BLaER1 (cell line): ENCODE measurements at regions not wholly inside any gene's neighbourhood (a gene's known extent, or its start where the extent isn't known, plus 50 kb on each side); places are given as distances from the start of the nearest gene placed in this dataset.

Experiments used
- H3K27ac ChIP-seq: shearing (Covaris generic); formaldehyde crosslinking; 2 replicates; pipeline ENCODE4 v1.8.1; 2022
- H3K27me3 ChIP-seq: shearing (Covaris generic); formaldehyde crosslinking; 2 replicates; pipeline ENCODE4 v1.8.1; 2022
- H3K36me3 ChIP-seq: shearing (Covaris generic); formaldehyde crosslinking; 2 replicates; pipeline ENCODE4 v1.8.1; 2022
- H3K4me1 ChIP-seq: shearing (Covaris generic); formaldehyde crosslinking; 2 replicates; pipeline ENCODE4 v1.8.1; 2022
- H3K4me2 ChIP-seq: shearing (Covaris generic); formaldehyde crosslinking; 2 replicates; pipeline ENCODE4 v1.8.1; 2022
- H3K4me3 ChIP-seq: shearing (Covaris generic); formaldehyde crosslinking; 2 replicates; pipeline ENCODE4 v1.8.1; 2022
- H3K9ac ChIP-seq: shearing (Covaris generic); formaldehyde crosslinking; 2 replicates; pipeline ENCODE4 v1.8.1; 2022
- H3K9me3 ChIP-seq: shearing (Covaris generic); formaldehyde crosslinking; 2 replicates; pipeline ENCODE4 v1.8.1; 2022
- H4K20me1 ChIP-seq: shearing (Covaris generic); formaldehyde crosslinking; 2 replicates; pipeline ENCODE4 v1.8.1; 2022
- Cebpa-rat ChIP-seq: shearing (Covaris generic); IDR thresholded peaks from 2 replicates; pipeline ENCODE4 v1.8.1; 2022

GRCh38 chr2:118493213-118493612 lies 354.2 kb downstream of the EN1 start:
- no peak for TF ChIP-seq Cebpa-rat
- Histone ChIP-seq H3K36me3 (no peaks in the 10 kb centered on the region), H3K9me3 (no peaks in the 10 kb centered on the region)

GRCh38 chr2:118492335-118492734 lies 355.1 kb downstream of the EN1 start:
- Histone ChIP-seq H3K4me2 (no peak overlapping the region), H3K36me3 (no peaks in the 10 kb centered on the region), H3K9ac (no peak overlapping the region), H3K4me3 (no peak overlapping the region), H4K20me1 (no peaks in the 10 kb centered on the region), H3K9me3 (no peaks in the 10 kb centered on the region), H3K27me3 (no peaks in the 10 kb centered on the region), H3K27ac (no peak overlapping the region), H3K4me1 (no peaks in the 10 kb centered on the region)
- TF ChIP-seq Cebpa-rat, result no peak

More at GRCh38 chr2:118493213-118493612, 354.2 kb downstream of the EN1 start:
- H3K4me1 ChIP-seq, result no peaks in the 10 kb centered on the region
- H3K27me3 ChIP-seq, result no peaks in the 10 kb centered on the region
- H3K9ac ChIP-seq, result no peak overlapping the region
- no peak overlapping the region for H3K4me3 ChIP-seq
- H4K20me1 ChIP-seq, result no peaks in the 10 kb centered on the region
- H3K27ac ChIP-seq, result no peak overlapping the region
- no peak overlapping the region for H3K4me2 ChIP-seq

- H3K27me3 ChIP-seq, result no peaks in the 10 kb centered on the region
- H3K9me3 ChIP-seq, result no peaks in the 10 kb centered on the region
- no peak overlapping the region for H3K4me2 ChIP-seq
- no peaks in the 10 kb centered on the region for H3K36me3 ChIP-seq
- H3K27ac ChIP-seq, result no peak overlapping the region
- H3K9ac ChIP-seq, result no peak overlapping the region
- TF ChIP-seq Cebpa-rat, result no peak
- no peaks in the 10 kb centered on the region for H3K4me1 ChIP-seq
- H4K20me1 ChIP-seq, result no peaks in the 10 kb centered on the region
- no peak overlapping the region for H3K4me3 ChIP-seq
Observed at GRCh38 chr2:118490330-118490729, 357.1 kb downstream of the EN1 start.

GRCh38 chr2:118489712-118490299 lies 357.6 kb downstream of the EN1 start:
- Histone ChIP-seq H3K27ac (no peak overlapping the region), H3K4me2 (no peak overlapping the region), H3K9me3 (no peaks in the 10 kb centered on the region), H3K27me3 (no peaks in the 10 kb centered on the region), H3K4me3 (no peak overlapping the region), H3K9ac (no peak overlapping the region), H3K4me1 (no peaks in the 10 kb centered on the region), H3K36me3 (no peaks in the 10 kb centered on the region), H4K20me1 (no peaks in the 10 kb centered on the region)
- TF ChIP-seq Cebpa-rat, result no peak

GRCh38 chr2:118481299-118481698 lies 366.1 kb downstream of the EN1 start:
- Histone ChIP-seq H3K27me3 (no peaks in the 10 kb centered on the region), H3K4me3 (no peak overlapping the region), H3K36me3 (no peaks in the 10 kb centered on the region), H4K20me1 (no peaks in the 10 kb centered on the region), H3K4me1 (no peaks in the 10 kb centered on the region), H3K27ac (no peak overlapping the region), H3K4me2 (no peak overlapping the region), H3K9me3 (no peaks in the 10 kb centered on the region), H3K9ac (no peak overlapping the region)
- no peak for TF ChIP-seq Cebpa-rat

GRCh38 chr2:118479020-118479419 lies 368.4 kb downstream of the EN1 start:
- no peaks in the 10 kb centered on the region for H4K20me1 ChIP-seq
- no peaks in the 10 kb centered on the region for H3K36me3 ChIP-seq
- no peak overlapping the region for H3K4me3 ChIP-seq
- no peaks in the 10 kb centered on the region for H3K4me1 ChIP-seq
- H3K9ac ChIP-seq, result no peak overlapping the region
- H3K27ac ChIP-seq, result no peak overlapping the region
- no peaks in the 10 kb centered on the region for H3K27me3 ChIP-seq
- no peak for TF ChIP-seq Cebpa-rat
- no peaks in the 10 kb centered on the region for H3K9me3 ChIP-seq
- H3K4me2 ChIP-seq, result no peak overlapping the region

- no peaks in the 10 kb centered on the region for H3K9me3 ChIP-seq
- no peak overlapping the region for H3K4me2 ChIP-seq
- no peaks in the 10 kb centered on the region for H4K20me1 ChIP-seq
- TF ChIP-seq Cebpa-rat, result no peak
- no peak overlapping the region for H3K9ac ChIP-seq
- no peak overlapping the region for H3K4me3 ChIP-seq
- no peaks in the 10 kb centered on the region for H3K36me3 ChIP-seq
- H3K27me3 ChIP-seq, result no peaks in the 10 kb centered on the region
- no peaks in the 10 kb centered on the region for H3K4me1 ChIP-seq
- H3K27ac ChIP-seq, result no peak overlapping the region
Observed at GRCh38 chr2:118477111-118477862, 370.2 kb downstream of the EN1 start.

- Histone ChIP-seq H3K4me1 (no peaks in the 10 kb centered on the region), H3K4me3 (no peak overlapping the region), H3K27ac (no peak overlapping the region), H3K9ac (no peak overlapping the region), H3K4me2 (no peak overlapping the region), H3K27me3 (no peaks in the 10 kb centered on the region), H3K36me3 (no peaks in the 10 kb centered on the region), H4K20me1 (no peaks in the 10 kb centered on the region), H3K9me3 (no peaks in the 10 kb centered on the region)
- no peak for TF ChIP-seq Cebpa-rat
Observed at GRCh38 chr2:118475622-118476205, 371.7 kb downstream of the EN1 start.

GRCh38 chr2:118474541-118474920 lies 372.9 kb downstream of the EN1 start:
- no peaks in the 10 kb centered on the region for H4K20me1 ChIP-seq
- H3K9me3 ChIP-seq, result no peaks in the 10 kb centered on the region
- no peak overlapping the region for H3K9ac ChIP-seq
- H3K4me1 ChIP-seq, result no peaks in the 10 kb centered on the region
- no peaks in the 10 kb centered on the region for H3K27me3 ChIP-seq
- H3K36me3 ChIP-seq, result no peaks in the 10 kb centered on the region
- H3K27ac ChIP-seq, result no peak overlapping the region
- no peak overlapping the region for H3K4me3 ChIP-seq
- no peak for TF ChIP-seq Cebpa-rat
- H3K4me2 ChIP-seq, result no peak overlapping the region

- no peaks in the 10 kb centered on the region for H3K4me1 ChIP-seq
- no peak for TF ChIP-seq Cebpa-rat
- no peak overlapping the region for H3K27ac ChIP-seq
- H3K9ac ChIP-seq, result no peak overlapping the region
- H4K20me1 ChIP-seq, result no peaks in the 10 kb centered on the region
- no peaks in the 10 kb centered on the region for H3K9me3 ChIP-seq
- no peak overlapping the region for H3K4me3 ChIP-seq
- H3K36me3 ChIP-seq, result no peaks in the 10 kb centered on the region
- no peak overlapping the region for H3K4me2 ChIP-seq
- H3K27me3 ChIP-seq, result no peaks in the 10 kb centered on the region
Observed at GRCh38 chr2:118473846-118474540, 373.5 kb downstream of the EN1 start.
